Mesenteric fat pad (tissue), 1 donor: ENCODE measurements at regions not wholly inside any gene's neighbourhood (a gene's known extent, or its start where the extent isn't known, plus 50 kb on each side); places are given as distances from the start of the nearest gene placed in this dataset.

Experiments
- DNase-seq: peaks from one replicate; pipeline ENCODE4 v3.0.0-alpha.2; 2020; ENCODE audit warnings: low spot score
- donor health status: DM: yes; HTN: yes; CAD: no.

GRCh38 chr13:24076109-24076508 lies 84.4 kb upstream of the SPATA13 start:
- DNase-seq = no peak

GRCh38 chr13:24076636-24077035 lies 83.9 kb upstream of the SPATA13 start:
- DNase-seq = no peak

GRCh38 chr13:24080134-24080533 lies 80.4 kb upstream of the SPATA13 start:
- no peak for DNase-seq

- DNase-seq = no peak
Measured at GRCh38 chr13:24081387-24081786, 79.1 kb upstream of the SPATA13 start.

GRCh38 chr13:24083141-24083540 lies 77.4 kb upstream of the SPATA13 start:
- DNase-seq = no peak

- DNase-seq = no peak
Measured at GRCh38 chr13:24083722-24084421, 76.6 kb upstream of the SPATA13 start.

GRCh38 chr13:24085662-24086061 lies 74.9 kb upstream of the SPATA13 start:
- DNase-seq = no peak

- no peak for DNase-seq
Measured at GRCh38 chr13:24086642-24087041, 73.9 kb upstream of the SPATA13 start.

- no peak for DNase-seq
Measured at GRCh38 chr13:24087605-24088225, 72.8 kb upstream of the SPATA13 start.

GRCh38 chr13:24090049-24090448 lies 70.5 kb upstream of the SPATA13 start:
- no peak for DNase-seq

GRCh38 chr13:24091080-24091479 lies 69.4 kb upstream of the SPATA13 start:
- DNase-seq = no peak

- no peak for DNase-seq
Measured at GRCh38 chr13:24092108-24092507, 68.4 kb upstream of the SPATA13 start.

GRCh38 chr13:24093047-24093446 lies 67.5 kb upstream of the SPATA13 start:
- DNase-seq = no peak

- DNase-seq = no peak
Measured at GRCh38 chr13:24096659-24097058, 63.9 kb upstream of the SPATA13 start.

GRCh38 chr13:24097064-24097463 lies 63.5 kb upstream of the SPATA13 start:
- no peak for DNase-seq

- no peak for DNase-seq
Measured at GRCh38 chr13:24097667-24098066, 62.9 kb upstream of the SPATA13 start.

- no peak for DNase-seq
Measured at GRCh38 chr13:24099490-24099889, 61.0 kb upstream of the SPATA13 start.

GRCh38 chr13:24100188-24100587 lies 60.3 kb upstream of the SPATA13 start:
- DNase-seq = no peak

GRCh38 chr13:24103782-24104372 lies 56.6 kb upstream of the SPATA13 start:
- no peak for DNase-seq

- DNase-seq = no peak
Measured at GRCh38 chr13:24104723-24105122, 55.8 kb upstream of the SPATA13 start.

GRCh38 chr13:24106429-24106828 lies 54.1 kb upstream of the SPATA13 start:
- DNase-seq = no peak

GRCh38 chr13:24107955-24108614 lies 52.4 kb upstream of the SPATA13 start:
- no peak for DNase-seq
